ENCODE measurements at regions not wholly inside any gene's neighbourhood (a gene's known extent, or its start where the extent isn't known, plus 50 kb on each side); places are given as distances from the start of the nearest gene placed in this dataset.

GRCh38 chrX:8089141-8089540, 81.9 kb downstream of the VCX2 start:
- H2AFZ ChIP-seq (ENCODE audit: insufficient read depth, low read length, poor library complexity) = no peak overlapping the region
- no peaks in the 10 kb centered on the region for H3K79me2 ChIP-seq (ENCODE audit: control insufficient read depth, insufficient read depth, low read length, poor library complexity)
- H2BK12ac ChIP-seq (ENCODE audit: low read length) = no peak overlapping the region
- no peak overlapping the region for H3K4ac ChIP-seq (ENCODE audit: low read depth, low read length)
- H2AK5ac ChIP-seq (ENCODE audit: low read length) = no peak overlapping the region
- no peak overlapping the region for H3K14ac ChIP-seq (ENCODE audit: low read length)
- no peak overlapping the region for H2BK5ac ChIP-seq (ENCODE audit: low read depth, low read length, poor library complexity)
- no peak overlapping the region for H4K8ac ChIP-seq (ENCODE audit: low read depth, low read length)
- no peak overlapping the region for H3K18ac ChIP-seq (ENCODE audit: low read length)
- no peak overlapping the region for H4K12ac ChIP-seq (ENCODE audit: low read depth, low read length)
- no peaks in the 10 kb centered on the region for H3K36me3 ChIP-seq (ENCODE audit: control insufficient read depth in 1 of 2, insufficient read depth in 2 of 2, low read length in 2 of 2)
- no peak overlapping the region for H3K27ac ChIP-seq (ENCODE audit: low read depth, low read length)
- WGBS (ENCODE audit: extremely low coverage, insufficient coverage, insufficient read length) = no CpG with 5 or more reads among the region's 4 CpGs
- H3K79me1 ChIP-seq (ENCODE audit: low read length) = no peaks in the 10 kb centered on the region
- no peak for DNase-seq
- no peak overlapping the region for H2BK120ac ChIP-seq (ENCODE audit: insufficient read depth, low read length, poor library complexity)
- no peaks in the 10 kb centered on the region for H3K9me3 ChIP-seq (ENCODE audit: insufficient read depth, low read depth, low read length)
- no peak overlapping the region for H3K23ac ChIP-seq (ENCODE audit: low read length)
- no peaks in the 10 kb centered on the region for H3K27me3 ChIP-seq (ENCODE audit: insufficient read depth, low read length)
- no peak overlapping the region for H3K4me2 ChIP-seq (ENCODE audit: low read length)
- no peak overlapping the region for H4K91ac ChIP-seq (ENCODE audit: low read depth, low read length)
- no peak overlapping the region for H3K9ac ChIP-seq (ENCODE audit: low read length)
- H3K4me3 ChIP-seq (ENCODE audit: low read depth, low read length) = no peak overlapping the region
- no peaks in the 10 kb centered on the region for H3K4me1 ChIP-seq (ENCODE audit: control insufficient read depth in 1 of 2, insufficient read depth in 2 of 2, low read length in 2 of 2)

GRCh38 chrX:8084006-8084405, 87.1 kb downstream of the VCX2 start:
- no peak overlapping the region for H2BK12ac ChIP-seq (ENCODE audit: low read length)
- H3K4me1 ChIP-seq (ENCODE audit: control insufficient read depth in 1 of 2, insufficient read depth in 2 of 2, low read length in 2 of 2) = no peaks in the 10 kb centered on the region
- no peak overlapping the region for H4K12ac ChIP-seq (ENCODE audit: low read depth, low read length)
- no peak overlapping the region for H3K9ac ChIP-seq (ENCODE audit: low read length)
- no peak overlapping the region for H2AK5ac ChIP-seq (ENCODE audit: low read length)
- no peak overlapping the region for H2BK5ac ChIP-seq (ENCODE audit: low read depth, low read length, poor library complexity)
- H2AFZ ChIP-seq (ENCODE audit: insufficient read depth, low read length, poor library complexity) = no peak overlapping the region
- no peak overlapping the region for H4K8ac ChIP-seq (ENCODE audit: low read depth, low read length)
- H3K27ac ChIP-seq (ENCODE audit: low read depth, low read length) = no peak overlapping the region
- H3K27me3 ChIP-seq (ENCODE audit: insufficient read depth, low read length) = no peaks in the 10 kb centered on the region
- no peaks in the 10 kb centered on the region for H3K9me3 ChIP-seq (ENCODE audit: insufficient read depth, low read depth, low read length)
- no peak overlapping the region for H3K4me3 ChIP-seq (ENCODE audit: low read depth, low read length)
- WGBS (ENCODE audit: extremely low coverage, insufficient coverage, insufficient read length) = no CpG with 5 or more reads among the region's 4 CpGs
- H2BK120ac ChIP-seq (ENCODE audit: insufficient read depth, low read length, poor library complexity) = no peak overlapping the region
- no peak overlapping the region for H3K4me2 ChIP-seq (ENCODE audit: low read length)
- peak in 1 of 2 donors; percentile 32 for DNase-seq
- H3K79me1 ChIP-seq (ENCODE audit: low read length) = no peaks in the 10 kb centered on the region
- no peak overlapping the region for H3K14ac ChIP-seq (ENCODE audit: low read length)
- no peak overlapping the region for H3K4ac ChIP-seq (ENCODE audit: low read depth, low read length)
- no peak overlapping the region for H4K91ac ChIP-seq (ENCODE audit: low read depth, low read length)
- no peak overlapping the region for H3K23ac ChIP-seq (ENCODE audit: low read length)
- no peak overlapping the region for H3K18ac ChIP-seq (ENCODE audit: low read length)
- no peaks in the 10 kb centered on the region for H3K36me3 ChIP-seq (ENCODE audit: control insufficient read depth in 1 of 2, insufficient read depth in 2 of 2, low read length in 2 of 2)
- no peaks in the 10 kb centered on the region for H3K79me2 ChIP-seq (ENCODE audit: control insufficient read depth, insufficient read depth, low read length, poor library complexity)

GRCh38 chrX:8083286-8083685, 87.8 kb downstream of the VCX2 start:
- H3K4me2 ChIP-seq (ENCODE audit: low read length) = no peak overlapping the region
- H3K79me1 ChIP-seq (ENCODE audit: low read length) = no peaks in the 10 kb centered on the region
- no peak overlapping the region for H2AFZ ChIP-seq (ENCODE audit: insufficient read depth, low read length, poor library complexity)
- H3K9ac ChIP-seq (ENCODE audit: low read length) = no peak overlapping the region
- H2AK5ac ChIP-seq (ENCODE audit: low read length) = no peak overlapping the region
- no CpG with 5 or more reads among the region's 3 CpGs for WGBS (ENCODE audit: extremely low coverage, insufficient coverage, insufficient read length)
- no peak overlapping the region for H3K27ac ChIP-seq (ENCODE audit: low read depth, low read length)
- no peak overlapping the region for H2BK12ac ChIP-seq (ENCODE audit: low read length)
- H3K9me3 ChIP-seq (ENCODE audit: insufficient read depth, low read depth, low read length) = no peaks in the 10 kb centered on the region
- no peak overlapping the region for H4K8ac ChIP-seq (ENCODE audit: low read depth, low read length)
- no peak overlapping the region for H4K91ac ChIP-seq (ENCODE audit: low read depth, low read length)
- no peak overlapping the region for H3K18ac ChIP-seq (ENCODE audit: low read length)
- H2BK120ac ChIP-seq (ENCODE audit: insufficient read depth, low read length, poor library complexity) = no peak overlapping the region
- no peaks in the 10 kb centered on the region for H3K36me3 ChIP-seq (ENCODE audit: control insufficient read depth in 1 of 2, insufficient read depth in 2 of 2, low read length in 2 of 2)
- no peaks in the 10 kb centered on the region for H3K4me1 ChIP-seq (ENCODE audit: control insufficient read depth in 1 of 2, insufficient read depth in 2 of 2, low read length in 2 of 2)
- H3K14ac ChIP-seq (ENCODE audit: low read length) = no peak overlapping the region
- no peak overlapping the region for H3K4me3 ChIP-seq (ENCODE audit: low read depth, low read length)
- H4K12ac ChIP-seq (ENCODE audit: low read depth, low read length) = no peak overlapping the region
- no peak for DNase-seq
- H3K23ac ChIP-seq (ENCODE audit: low read length) = no peak overlapping the region
- H2BK5ac ChIP-seq (ENCODE audit: low read depth, low read length, poor library complexity) = no peak overlapping the region
- no peaks in the 10 kb centered on the region for H3K27me3 ChIP-seq (ENCODE audit: insufficient read depth, low read length)
- H3K79me2 ChIP-seq (ENCODE audit: control insufficient read depth, insufficient read depth, low read length, poor library complexity) = no peaks in the 10 kb centered on the region
- H3K4ac ChIP-seq (ENCODE audit: low read depth, low read length) = no peak overlapping the region

DNA sequence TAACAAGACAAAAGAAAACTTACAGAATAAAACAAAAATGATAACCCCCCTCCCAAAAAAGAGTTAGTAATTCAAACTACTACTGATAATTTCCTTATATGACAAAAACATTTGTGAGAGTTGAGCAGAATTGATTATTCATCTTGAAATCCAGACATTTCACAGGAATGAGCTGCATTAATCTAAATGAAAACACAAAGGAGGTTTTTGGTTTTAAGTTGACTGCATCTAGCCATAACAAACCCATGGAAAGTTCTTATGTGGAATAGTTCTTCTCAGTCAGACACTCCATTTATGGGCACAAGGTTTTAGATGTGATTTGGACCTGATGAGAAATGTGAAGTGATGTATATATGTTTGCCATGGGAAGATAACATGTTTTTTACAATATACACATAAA, 95.4 kb downstream of the VCX2 start:
- no peaks in the 10 kb centered on the region for H3K4me1 ChIP-seq (ENCODE audit: control insufficient read depth in 1 of 2, insufficient read depth in 2 of 2, low read length in 2 of 2)
- no peaks in the 10 kb centered on the region for H3K36me3 ChIP-seq (ENCODE audit: control insufficient read depth in 1 of 2, insufficient read depth in 2 of 2, low read length in 2 of 2)
- no peak overlapping the region for H2AFZ ChIP-seq (ENCODE audit: insufficient read depth, low read length, poor library complexity)
- H3K4ac ChIP-seq (ENCODE audit: low read depth, low read length) = no peak overlapping the region
- no peak overlapping the region for H3K23ac ChIP-seq (ENCODE audit: low read length)
- no peak overlapping the region for H3K27ac ChIP-seq (ENCODE audit: low read depth, low read length)
- H4K12ac ChIP-seq (ENCODE audit: low read depth, low read length) = no peak overlapping the region
- no peaks in the 10 kb centered on the region for H3K79me1 ChIP-seq (ENCODE audit: low read length)
- H3K9me3 ChIP-seq (ENCODE audit: insufficient read depth, low read depth, low read length) = no peaks in the 10 kb centered on the region
- H2BK120ac ChIP-seq (ENCODE audit: insufficient read depth, low read length, poor library complexity) = no peak overlapping the region
- H3K14ac ChIP-seq (ENCODE audit: low read length) = no peak overlapping the region
- H3K4me2 ChIP-seq (ENCODE audit: low read length) = no peak overlapping the region
- H4K91ac ChIP-seq (ENCODE audit: low read depth, low read length) = no peak overlapping the region
- H3K27me3 ChIP-seq (ENCODE audit: insufficient read depth, low read length) = no peaks in the 10 kb centered on the region
- H3K9ac ChIP-seq (ENCODE audit: low read length) = no peak overlapping the region
- no peak overlapping the region for H3K18ac ChIP-seq (ENCODE audit: low read length)
- H2BK12ac ChIP-seq (ENCODE audit: low read length) = no peak overlapping the region
- no peak overlapping the region for H2BK5ac ChIP-seq (ENCODE audit: low read depth, low read length, poor library complexity)
- no peak overlapping the region for H2AK5ac ChIP-seq (ENCODE audit: low read length)
- H3K4me3 ChIP-seq (ENCODE audit: low read depth, low read length) = no peak overlapping the region
- no peak overlapping the region for H4K8ac ChIP-seq (ENCODE audit: low read depth, low read length)
- DNase-seq = no peak
- no peaks in the 10 kb centered on the region for H3K79me2 ChIP-seq (ENCODE audit: control insufficient read depth, insufficient read depth, low read length, poor library complexity)

Data from trophoblast cell (in vitro differentiated cells and primary cell).